GM12873 (cell line): ENCODE measurements at regions not wholly inside any gene's neighbourhood (a gene's known extent, or its start where the extent isn't known, plus 50 kb on each side); places are given as distances from the start of the nearest gene placed in this dataset.

Experiments used
- TF ChIP-seq, protein P1 (sequence below): IDR thresholded peaks from 2 replicates; pipeline ENCODE4 v1.5.1; 2012; ENCODE audit warnings: low read depth, mild to moderate bottlenecking, moderate library complexity, low read length, control low read depth; ENCODE audit not compliant: insufficient read depth; ENCODE audit errors: missing control alignments

DNA sequence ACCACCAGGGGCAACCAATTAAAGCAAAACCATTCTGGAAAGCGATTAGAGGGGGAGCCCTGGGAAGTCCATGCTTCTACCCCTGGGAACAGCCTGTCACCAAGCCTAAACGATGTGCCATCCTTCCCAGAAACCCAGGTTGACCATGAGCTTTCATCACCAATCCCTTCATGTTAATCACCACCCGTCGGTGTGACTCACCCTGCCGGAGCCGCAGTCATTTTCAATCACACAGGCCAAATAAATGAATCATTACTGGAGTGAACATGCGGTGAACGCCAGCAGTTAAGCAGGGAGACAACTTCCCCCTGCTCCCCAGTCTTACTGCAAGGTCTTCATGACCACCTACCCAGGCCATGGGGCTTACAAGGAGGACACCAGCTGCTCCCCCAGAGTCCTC lies 308.8 kb downstream of the AJAP1 start:
- TF ChIP-seq, protein P1, sequence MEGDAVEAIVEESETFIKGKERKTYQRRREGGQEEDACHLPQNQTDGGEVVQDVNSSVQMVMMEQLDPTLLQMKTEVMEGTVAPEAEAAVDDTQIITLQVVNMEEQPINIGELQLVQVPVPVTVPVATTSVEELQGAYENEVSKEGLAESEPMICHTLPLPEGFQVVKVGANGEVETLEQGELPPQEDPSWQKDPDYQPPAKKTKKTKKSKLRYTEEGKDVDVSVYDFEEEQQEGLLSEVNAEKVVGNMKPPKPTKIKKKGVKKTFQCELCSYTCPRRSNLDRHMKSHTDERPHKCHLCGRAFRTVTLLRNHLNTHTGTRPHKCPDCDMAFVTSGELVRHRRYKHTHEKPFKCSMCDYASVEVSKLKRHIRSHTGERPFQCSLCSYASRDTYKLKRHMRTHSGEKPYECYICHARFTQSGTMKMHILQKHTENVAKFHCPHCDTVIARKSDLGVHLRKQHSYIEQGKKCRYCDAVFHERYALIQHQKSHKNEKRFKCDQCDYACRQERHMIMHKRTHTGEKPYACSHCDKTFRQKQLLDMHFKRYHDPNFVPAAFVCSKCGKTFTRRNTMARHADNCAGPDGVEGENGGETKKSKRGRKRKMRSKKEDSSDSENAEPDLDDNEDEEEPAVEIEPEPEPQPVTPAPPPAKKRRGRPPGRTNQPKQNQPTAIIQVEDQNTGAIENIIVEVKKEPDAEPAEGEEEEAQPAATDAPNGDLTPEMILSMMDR: no peak

DNA sequence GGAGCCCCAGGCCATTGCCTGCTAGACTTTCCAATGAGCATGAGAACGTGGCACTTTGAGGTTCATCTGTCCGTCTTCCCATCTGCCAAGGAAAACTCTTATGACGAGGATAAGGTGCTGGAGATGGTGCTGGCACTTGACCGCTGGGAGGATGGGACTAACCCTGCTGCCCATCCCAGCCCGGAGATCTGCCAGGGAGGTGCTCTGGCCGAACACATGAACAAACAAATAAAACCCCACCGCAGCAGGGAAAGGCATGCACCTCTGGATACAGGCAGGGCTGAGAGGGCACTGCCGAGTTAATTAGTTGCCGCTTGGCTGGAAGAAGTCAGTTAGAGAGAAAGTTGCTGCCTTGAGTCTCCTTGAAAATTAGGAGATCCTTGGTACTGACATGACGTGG lies 308.4 kb downstream of the AJAP1 start:
- TF ChIP-seq, protein P1: no peak

DNA sequence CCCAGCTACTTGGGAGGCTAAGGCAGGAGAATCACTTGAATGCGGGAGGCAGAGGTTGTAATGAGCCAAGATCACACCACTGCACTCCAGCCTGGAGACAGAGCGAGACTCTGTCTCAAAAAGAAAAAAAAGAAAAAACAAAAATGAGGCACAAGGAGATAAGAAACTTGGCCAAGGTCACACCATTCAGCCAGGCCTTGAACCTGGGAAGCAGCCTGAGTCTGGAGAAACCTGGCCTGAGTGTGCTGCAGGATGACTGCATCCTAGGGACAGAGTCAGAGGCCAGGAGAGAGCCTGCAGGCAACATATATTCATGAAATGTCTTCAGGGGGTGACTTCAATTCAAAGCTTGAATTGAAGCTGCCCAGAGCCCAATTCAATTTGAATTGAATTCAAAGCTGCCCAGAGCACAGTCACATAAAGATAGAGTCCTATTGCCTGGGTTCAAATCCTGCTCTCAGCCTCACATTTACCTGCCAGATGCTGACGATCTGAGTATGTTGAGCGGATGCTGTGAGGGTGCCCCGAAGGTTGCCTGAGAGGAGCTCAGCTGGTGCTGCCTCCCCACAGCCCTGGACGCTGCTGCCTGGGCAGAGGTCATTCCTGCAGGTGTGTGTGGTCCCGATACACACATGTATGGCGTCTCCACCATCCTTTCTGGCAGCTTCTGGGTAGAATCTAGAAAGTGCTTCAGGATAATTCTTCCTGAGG lies 307.7 kb downstream of the AJAP1 start:
- TF ChIP-seq, protein P1: no peak

DNA sequence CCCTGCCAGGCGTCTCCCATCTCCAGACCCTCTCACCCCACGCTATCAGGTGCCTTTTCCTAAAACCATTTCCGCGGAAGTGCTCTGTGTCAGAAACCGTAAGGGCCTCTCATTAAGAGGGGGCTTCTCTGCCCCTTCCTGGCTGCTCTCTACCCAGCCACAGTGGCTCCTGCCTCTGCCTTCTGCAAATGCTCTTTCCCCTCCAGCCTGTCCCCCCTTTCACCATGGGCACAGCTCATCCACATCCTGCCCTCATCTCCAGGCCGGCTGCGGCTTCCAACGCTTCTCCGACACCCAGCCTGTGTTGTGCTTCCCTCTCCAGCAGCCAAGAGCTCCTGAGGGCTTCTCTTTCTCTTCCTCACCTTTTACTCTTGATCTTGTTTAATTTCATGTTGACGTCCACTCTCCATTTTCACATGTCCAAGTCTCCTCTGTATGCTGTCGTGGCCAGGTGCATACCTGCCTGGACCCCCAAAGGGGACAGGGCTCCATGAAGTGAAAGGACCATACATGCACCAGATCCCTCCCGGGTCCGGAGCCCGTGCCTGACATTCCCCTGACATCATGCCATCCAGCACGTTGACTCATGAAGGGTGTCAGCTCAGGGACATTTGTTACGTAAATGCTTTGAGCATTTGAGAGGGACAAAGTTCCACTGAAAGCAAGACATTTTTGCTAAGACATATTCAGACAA lies 306.5 kb downstream of the AJAP1 start:
- TF ChIP-seq, protein P1: no peak

DNA sequence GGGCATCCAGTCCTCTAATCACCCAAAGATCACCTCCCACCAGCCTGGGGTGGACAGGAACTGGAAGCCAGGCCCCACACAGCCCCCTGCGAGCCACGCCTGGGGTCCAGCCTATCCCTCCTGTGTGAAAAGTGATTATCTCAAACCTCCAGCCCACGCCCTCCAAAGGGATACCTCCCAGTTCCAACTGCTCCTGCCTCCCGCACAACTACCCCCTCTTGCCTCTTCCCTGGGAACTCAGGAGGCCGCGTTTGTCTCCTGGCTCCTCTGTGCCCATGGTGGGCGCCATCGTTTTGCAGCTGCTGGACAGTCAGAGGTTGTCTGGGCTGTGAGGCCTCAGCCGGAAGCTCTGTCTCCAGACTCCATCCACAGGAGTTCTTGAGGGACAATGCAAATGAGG lies 305.9 kb downstream of the AJAP1 start:
- TF ChIP-seq, protein P1: no peak

DNA sequence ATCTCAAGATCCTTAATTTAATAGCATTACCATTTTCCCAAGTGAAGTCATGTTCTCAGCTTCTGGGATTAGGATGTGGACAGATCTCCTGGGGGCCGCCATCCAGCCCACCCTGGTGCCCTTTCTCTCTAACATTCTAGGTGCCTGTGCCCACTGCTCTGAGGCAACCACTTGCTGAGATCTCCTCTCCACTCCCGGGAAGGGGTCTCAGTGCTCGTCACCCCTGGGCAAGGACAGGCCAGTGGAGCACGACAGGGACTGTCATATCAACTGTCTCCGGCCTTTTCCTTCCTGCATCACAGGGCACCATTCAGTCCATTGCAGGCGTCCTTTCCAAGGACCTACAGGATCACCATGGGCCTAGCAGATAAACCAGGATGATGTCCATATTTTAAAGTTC lies 304.8 kb downstream of the AJAP1 start:
- TF ChIP-seq, protein P1: no peak

DNA sequence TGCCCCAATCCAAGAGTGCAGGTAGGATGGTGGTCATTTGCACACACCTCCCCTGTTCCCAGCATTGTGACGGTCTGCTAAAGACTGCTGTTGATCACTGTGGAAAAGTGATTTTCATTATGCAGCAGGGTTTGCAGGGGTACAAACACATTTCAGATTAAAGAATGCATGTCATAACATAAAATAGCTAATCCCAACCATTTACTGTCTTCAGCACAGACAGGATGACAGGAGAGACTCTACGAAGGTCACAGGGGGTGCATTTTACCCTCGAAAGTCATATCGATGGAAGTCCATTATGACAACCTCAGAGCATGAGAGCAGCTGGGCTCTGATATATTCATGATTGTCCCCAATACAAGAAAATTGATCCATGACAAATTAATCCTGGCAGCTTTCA lies 302.6 kb downstream of the AJAP1 start:
- TF ChIP-seq, protein P1: no peak
